GM23248 (cell line): ENCODE measurements at regions not wholly inside any gene's neighbourhood (a gene's known extent, or its start where the extent isn't known, plus 50 kb on each side); places are given as distances from the start of the nearest gene placed in this dataset.
A peak's percentile ranks its signal among the peaks of the same experiment; 100 is the strongest.

Experiments used
- DNase-seq: peaks from one replicate; pipeline ENCODE4 v3.0.0-alpha.2; 2015
- H2AFZ ChIP-seq: fragments of 200-600 bp; sonication (generic); 2 replicates; pipeline ENCODE4 v1.6.1; 2016; ENCODE audit warnings: antibody characterized with exemption
- H3F3A ChIP-seq: fragments of 200-600 bp; sonication (generic); 2 replicates; pipeline ENCODE4 v1.6.1; 2016; ENCODE audit warnings: mild to moderate bottlenecking, antibody characterized with exemption, mixed run types; ENCODE audit not compliant: insufficient read depth
- H3K27ac ChIP-seq: fragments of 200-600 bp; sonication (generic); 2 replicates; pipeline ENCODE4 v1.5.1; 2016; ENCODE audit warnings: mild to moderate bottlenecking
- H3K27me3 ChIP-seq: fragments of 200-600 bp; sonication (generic); replicated peaks from 2 replicates; pipeline ENCODE4 v1.6.1; 2016; ENCODE audit warnings: mild to moderate bottlenecking; ENCODE audit not compliant: insufficient read depth
- H3K36me3 ChIP-seq: fragments of 200-600 bp; sonication (generic); 2 replicates; pipeline ENCODE4 v1.6.1; 2016; ENCODE audit warnings: low read depth, mild to moderate bottlenecking
- H3K4me1 ChIP-seq: fragments of 200-600 bp; sonication (generic); 2 replicates; pipeline ENCODE4 v1.6.1; 2016; ENCODE audit warnings: mild to moderate bottlenecking; ENCODE audit not compliant: insufficient read depth
- H3K4me2 ChIP-seq: fragments of 200-600 bp; sonication (generic); one replicate; pipeline ENCODE4 v1.6.1; 2016; ENCODE audit warnings: mild to moderate bottlenecking; ENCODE audit not compliant: unreplicated experiment
- H3K4me3 ChIP-seq: fragments of 200-600 bp; sonication (generic); 2 replicates; pipeline ENCODE4 v1.5.1; 2016; ENCODE audit warnings: mild to moderate bottlenecking
- H3K79me2 ChIP-seq: fragments of 200-600 bp; sonication (generic); 2 replicates; pipeline ENCODE4 v1.6.1; 2016; ENCODE audit warnings: mild to moderate bottlenecking; ENCODE audit not compliant: insufficient read depth
- H3K9ac ChIP-seq: fragments of 200-600 bp; sonication (generic); 2 replicates; pipeline ENCODE4 v1.6.1; 2016; ENCODE audit warnings: mild to moderate bottlenecking
- H3K9me2 ChIP-seq: fragments of 200-600 bp; sonication (generic); 2 replicates; pipeline ENCODE4 v1.6.1; 2016; ENCODE audit warnings: mixed run types, mild to moderate bottlenecking, moderate library complexity; ENCODE audit not compliant: insufficient read depth
- H3K9me3 ChIP-seq: fragments of 200-600 bp; sonication (generic); one replicate; pipeline ENCODE4 v1.6.1; 2017; ENCODE audit warnings: low read depth
- H4K20me1 ChIP-seq: fragments of 200-600 bp; sonication (generic); 2 replicates; pipeline ENCODE4 v1.6.0; 2016; ENCODE audit not compliant: insufficient read depth
- EZH2 ChIP-seq: fragments of 200-600 bp; sonication (generic); IDR thresholded peaks from 2 replicates; pipeline ENCODE4 v1.6.1; 2018; ENCODE audit warnings: antibody characterized with exemption, mild to moderate bottlenecking; ENCODE audit not compliant: insufficient read depth, poor library complexity, severe bottlenecking
- EZH2phosphoT487 ChIP-seq: fragments of 200-600 bp; sonication (generic); IDR thresholded peaks from 2 replicates; pipeline ENCODE4 v1.6.1; 2018; ENCODE audit warnings: antibody characterized with exemption, moderate library complexity, mild to moderate bottlenecking, low read depth; ENCODE audit not compliant: insufficient read depth
- WGBS, 2 experiments: methylation state at CpG; one replicate each; pipeline ENCODE4 v1.1.6; 2015 to 2017; ENCODE audit warnings: low lambda C conversion rate in 2 of 2, low coverage in 1 of 2; ENCODE audit errors: missing lambda C conversion rate in 2 of 2; 5-methylcytosine and 5-hydroxymethylcytosine counted together
- in situ Hi-C: fragments of 300-500 bp; cut with MboI; formaldehyde crosslinking; loops from 2 replicates; pipeline ENCODE4 v1.15.0; 2020

DNA sequence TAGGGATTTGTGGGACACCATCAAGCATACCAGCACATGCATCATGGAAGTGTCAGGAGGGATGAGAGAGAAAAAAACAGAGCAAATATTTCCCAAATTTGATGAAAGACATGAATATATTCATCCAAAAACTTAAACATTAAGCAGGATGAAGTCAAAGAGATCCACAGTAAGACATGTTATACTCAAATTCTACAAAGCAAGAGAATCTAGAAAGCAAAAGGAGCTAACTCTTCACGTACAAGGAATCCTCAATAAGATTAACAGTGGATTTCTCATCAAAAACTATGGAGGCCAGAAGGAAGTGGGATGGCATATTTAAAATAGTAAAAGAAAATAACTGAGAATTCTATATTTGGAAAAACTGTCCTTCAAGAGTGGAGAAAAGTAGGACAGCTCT, 374.8 kb downstream of the ZFHX3 start:
- Histone ChIP-seq H3K36me3 (no peaks in the 10 kb centered on the region), H3K27ac (no peak overlapping the region), H3K9me2 (no peaks in the 10 kb centered on the region), H3K27me3 (no peaks in the 10 kb centered on the region), H3K79me2 (no peaks in the 10 kb centered on the region), H3K9ac (no peak overlapping the region), H2AFZ (no peak overlapping the region), H3F3A (no peaks in the 10 kb centered on the region), H3K4me2 (no peak overlapping the region), H3K4me3 (no peak overlapping the region), H3K4me1 (no peaks in the 10 kb centered on the region), H4K20me1 (no peaks in the 10 kb centered on the region), H3K9me3 (no peaks in the 10 kb centered on the region)
- TF ChIP-seq EZH2phosphoT487 (no peak), EZH2 (no peak)
- WGBS, 2 experiments: 97 to 100% methylated on average over 1 of the region's 1 CpG
- in situ Hi-C loops: no loop called here
- DNase-seq: peak; percentile 36

DNA sequence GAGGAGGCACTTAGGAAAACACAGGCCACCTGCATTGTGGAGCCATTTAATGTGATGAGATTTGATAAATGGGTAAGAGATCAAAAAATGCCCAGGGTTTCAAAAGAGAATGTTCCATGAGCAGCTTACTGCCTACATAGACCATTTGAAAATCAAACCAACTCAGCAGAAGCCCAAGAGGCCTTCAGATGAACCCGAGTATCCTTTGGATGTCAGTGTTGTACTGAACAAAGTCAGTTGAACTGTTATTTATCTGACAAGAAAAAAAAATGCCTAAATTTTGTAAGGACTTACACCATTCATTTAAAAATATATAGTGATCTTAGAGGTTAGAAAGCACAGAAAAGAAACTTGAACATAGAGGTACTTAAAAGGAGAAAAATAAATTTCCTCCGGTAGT, 381.7 kb downstream of the ZFHX3 start:
- TF ChIP-seq EZH2 (no peak), EZH2phosphoT487 (no peak)
- H3K79me2 ChIP-seq: no peaks in the 10 kb centered on the region
- H3F3A ChIP-seq: no peaks in the 10 kb centered on the region
- 0 out of 2 replicates have a peak overlapping the region, but pooled peaks have one; percentile 99 for H2AFZ ChIP-seq
- H3K9ac ChIP-seq: no peak overlapping the region
- in situ Hi-C loops: no loop called here
- H4K20me1 ChIP-seq: no peaks in the 10 kb centered on the region
- no peak overlapping the region for H3K4me3 ChIP-seq
- H3K4me1 ChIP-seq: peaks cover 8% of the 10 kb centered on the region; the same call in 1 of the 2 replicates
- H3K27ac ChIP-seq: no peak overlapping the region
- DNase-seq: peak; percentile 4
- WGBS, 2 experiments: 95 to 100% methylated on average over 2 of the region's 2 CpGs
- H3K36me3 ChIP-seq: no peaks in the 10 kb centered on the region
- H3K4me2 ChIP-seq: no peak overlapping the region
- no peaks in the 10 kb centered on the region for H3K27me3 ChIP-seq
- no peaks in the 10 kb centered on the region for H3K9me3 ChIP-seq
- no peaks in the 10 kb centered on the region for H3K9me2 ChIP-seq

DNA sequence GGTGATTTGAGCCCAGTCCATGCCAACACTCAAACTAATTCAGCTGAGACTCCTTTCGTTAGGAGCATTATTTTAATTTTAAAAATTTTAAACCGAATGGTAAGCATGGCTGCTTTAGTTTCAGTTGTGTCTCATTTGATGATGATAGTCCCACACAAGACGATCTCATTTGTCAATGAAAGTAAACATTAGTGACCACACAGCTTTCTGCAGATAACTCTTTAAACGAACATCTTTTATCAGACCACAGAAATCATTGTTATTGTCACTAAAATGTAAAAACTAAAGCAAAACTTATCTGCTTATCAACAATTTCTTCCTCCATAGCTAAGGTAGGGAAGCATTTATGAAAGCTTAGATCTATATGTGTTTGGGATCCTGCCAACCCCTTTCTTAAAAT, 382.2 kb downstream of the ZFHX3 start:
- Histone ChIP-seq H3K4me1 (peaks cover 8% of the 10 kb centered on the region; the same call in 1 of the 2 replicates), H3K9ac (peak overlapping the region; percentile 83), H3F3A (no peaks in the 10 kb centered on the region), H3K4me3 (peak overlapping the region; percentile 88), H3K36me3 (no peaks in the 10 kb centered on the region), H3K9me2 (no peaks in the 10 kb centered on the region), H3K27me3 (no peaks in the 10 kb centered on the region), H3K9me3 (no peaks in the 10 kb centered on the region), H3K4me2 (peak overlapping the region; percentile 91), H4K20me1 (no peaks in the 10 kb centered on the region), H3K27ac (no peak overlapping the region), H3K79me2 (no peaks in the 10 kb centered on the region), H2AFZ (peak overlapping the region; percentile 99)
- WGBS, 2 experiments: 21 to 23% methylated on average over 4 of the region's 4 CpGs
- in situ Hi-C loops: no loop called here
- TF ChIP-seq EZH2: no peak
- TF ChIP-seq EZH2phosphoT487: no peak
- peak; percentile 27 for DNase-seq

DNA sequence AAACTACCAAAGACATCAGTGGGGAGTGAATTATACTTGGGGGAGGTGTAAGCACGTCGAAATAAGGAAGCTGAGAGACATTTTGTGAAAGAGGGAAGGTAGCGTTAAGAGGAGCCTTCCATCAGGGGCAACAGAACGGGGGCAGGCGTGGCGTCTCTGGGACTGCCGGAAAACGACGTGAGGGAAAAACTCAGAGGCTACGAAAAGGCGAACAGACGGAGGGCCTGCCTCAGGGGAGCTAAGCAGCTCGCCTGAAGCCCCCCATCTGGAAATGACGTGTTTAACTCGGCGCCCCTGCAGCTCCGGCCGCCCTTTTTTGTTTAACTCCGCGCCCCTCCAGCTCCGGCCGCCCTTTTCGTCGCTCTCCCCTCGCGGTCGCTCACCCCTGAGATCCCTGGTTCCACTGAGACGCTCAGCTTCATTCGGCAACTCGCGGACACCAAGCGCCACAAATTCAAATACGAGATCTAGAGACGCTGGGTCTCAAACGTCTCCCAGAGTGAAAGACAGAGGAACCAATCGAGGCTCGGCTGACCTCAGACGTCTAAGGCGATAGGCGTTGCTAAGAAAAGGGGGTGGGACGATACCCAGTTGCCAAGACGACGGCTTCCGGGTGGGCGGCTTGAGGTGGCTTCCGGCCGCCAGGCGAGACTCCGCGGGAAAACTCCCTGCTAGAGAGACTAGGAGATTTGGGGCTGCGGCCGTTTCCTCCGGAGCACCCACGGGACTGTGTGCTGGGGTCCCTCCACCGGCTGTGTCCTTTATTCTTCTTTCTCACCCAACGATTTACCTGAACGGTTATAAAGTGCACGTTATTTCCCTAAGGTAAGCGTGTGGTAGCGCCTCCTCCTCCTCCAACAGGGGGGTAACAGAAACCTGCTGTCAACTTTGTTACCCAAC, 383.2 kb downstream of the ZFHX3 start:
- DNase-seq: peak; percentile 99
- H2AFZ ChIP-seq: peak overlapping the region; percentile 99
- no peaks in the 10 kb centered on the region for H3K9me2 ChIP-seq
- H3K4me1 ChIP-seq: peaks cover 8% of the 10 kb centered on the region; the same call in 1 of the 2 replicates
- peak overlapping the region; percentile 91 for H3K4me2 ChIP-seq
- no peaks in the 10 kb centered on the region for H3K9me3 ChIP-seq
- peak overlapping the region; percentile 88 for H3K4me3 ChIP-seq
- H3F3A ChIP-seq: no peaks in the 10 kb centered on the region
- TF ChIP-seq EZH2 (no peak), EZH2phosphoT487 (no peak)
- no peaks in the 10 kb centered on the region for H3K79me2 ChIP-seq
- no peaks in the 10 kb centered on the region for H3K27me3 ChIP-seq
- H4K20me1 ChIP-seq: no peaks in the 10 kb centered on the region
- in situ Hi-C loops: no loop called here
- peak overlapping the region; percentile 83 for H3K9ac ChIP-seq
- H3K36me3 ChIP-seq: no peaks in the 10 kb centered on the region
- H3K27ac ChIP-seq: peak overlapping the region; percentile 67
- 0 to 1% methylated on average over 60 of the region's 60 CpGs for WGBS, 2 experiments
